K562 (cell line): ENCODE measurements at regions not wholly inside any gene's neighbourhood (a gene's known extent, or its start where the extent isn't known, plus 50 kb on each side); places are given as distances from the start of the nearest gene placed in this dataset.
A peak's percentile ranks its signal among the peaks of the same experiment; 100 is the strongest.

Experiments
- BRCA1 ChIP-seq, 2 experiments: fragments of 450-650 bp in 1 of 2; sonication (generic) in 1 of 2; formaldehyde crosslinking in 1 of 2; IDR thresholded peaks; 2 replicates each; pipeline versions ENCODE4 v1.5.0 to v1.6.1; 2017 to 2020; ENCODE audit warnings: mild to moderate bottlenecking in 1 of 2, missing genetic modification reagents in 1 of 2
- BRD9 ChIP-seq: fragments of 450-650 bp; IDR thresholded peaks from 2 replicates; pipeline ENCODE4 v1.6.1; 2018; ENCODE audit warnings: low read depth; ENCODE audit not compliant: partially characterized antibody
- ETS2 ChIP-seq: IDR thresholded peaks from 2 replicates; pipeline ENCODE4 v1.6.1; 2016; ENCODE audit warnings: borderline replicate concordance, missing genetic modification characterization, mild to moderate bottlenecking, moderate library complexity, missing compliant biosample characterization; ENCODE audit not compliant: poor library complexity, severe bottlenecking
- FOXK2 ChIP-seq, 2 experiments: fragments of 450-650 bp; IDR thresholded peaks in 1 of 2; conservative IDR thresholded peaks in 1 of 2; 2 replicates each; pipeline ENCODE4 v1.6.1; 2016; ENCODE audit warnings: low read depth in 2 of 2, mild to moderate bottlenecking in 1 of 2
- MEF2A ChIP-seq: IDR thresholded peaks from 2 replicates; pipeline ENCODE4 v1.6.1; 2011; ENCODE audit warnings: low read depth, mild to moderate bottlenecking, low read length, moderate library complexity; ENCODE audit not compliant: control insufficient read depth
- MLX ChIP-seq, 2 experiments: fragments of 450-650 bp in 1 of 2; sonication (generic) in 1 of 2; formaldehyde crosslinking; conservative IDR thresholded peaks; 2 replicates each; pipeline versions ENCODE4 v1.4.0 to v1.8.1; 2020 to 2022; ENCODE audit warnings: mild to moderate bottlenecking in 1 of 2, missing genetic modification reagents in 1 of 2
- NCOA2 ChIP-seq, 2 experiments: fragments of 450-650 bp; IDR thresholded peaks; 2 replicates each; pipeline ENCODE4 v1.6.1; 2018; ENCODE audit warnings: mild to moderate bottlenecking in 2 of 2, moderate library complexity in 1 of 2; ENCODE audit not compliant: partially characterized antibody in 2 of 2
- RHOXF2B ChIP-seq: fragments of 250-450 bp; sonication (Bioruptor Pico); conservative IDR thresholded peaks from 2 replicates; pipeline ENCODE4 v1.5.1; 2021
- STAG1 ChIP-seq: sonication (generic); formaldehyde crosslinking; IDR thresholded peaks from 2 replicates; pipeline ENCODE4 v1.5.0; 2020; ENCODE audit warnings: missing genetic modification reagents, borderline replicate concordance
- TBP ChIP-seq: optimal IDR thresholded peaks from 2 replicates; pipeline ENCODE3; 2011; ENCODE audit warnings: low read depth, low read length, improper control_type of control experiment
- TCFL5 ChIP-seq: fragments of 250-450 bp; sonication (Bioruptor Pico); conservative IDR thresholded peaks from 2 replicates; pipeline ENCODE4 v1.6.1; 2021; ENCODE audit warnings: mild to moderate bottlenecking, moderate library complexity, matching md5 sums
- YY1 ChIP-seq, 3 experiments: IDR thresholded peaks; 2 replicates each; pipeline ENCODE4 v1.6.1; 2011; ENCODE audit warnings: low read length in 2 of 3, mild to moderate bottlenecking in 2 of 3, moderate library complexity in 2 of 3, borderline replicate concordance in 1 of 3, control low read depth in 1 of 3, low read depth in 1 of 3; ENCODE audit not compliant: insufficient read depth in 3 of 3, insufficient replicate concordance in 2 of 3, control insufficient read depth in 1 of 3, insufficient read length in 1 of 3; ENCODE audit errors: extremely low read depth in 1 of 3
- ZFP1 ChIP-seq: fragments of 450-650 bp; formaldehyde crosslinking; IDR thresholded peaks from 2 replicates; pipeline ENCODE4 v1.4.0; 2020; ENCODE audit warnings: mild to moderate bottlenecking, mixed read lengths
- ZHX1 ChIP-seq: fragments of 150-350 bp; conservative IDR thresholded peaks from 2 replicates; pipeline ENCODE4 v1.6.1; 2014; ENCODE audit warnings: low read length
- ZKSCAN3 ChIP-seq: fragments of 250-450 bp; sonication (Bioruptor Pico); IDR thresholded peaks from 2 replicates; pipeline ENCODE4 v1.4.0; 2020
- ZNF589 ChIP-seq: fragments of 200-800 bp; sonication (Bioruptor generic); IDR thresholded peaks from 2 replicates; pipeline ENCODE4 v1.6.1; 2016; ENCODE audit warnings: low read depth, missing genetic modification characterization, missing compliant biosample characterization
- ZNF707 ChIP-seq: fragments of 250-450 bp; sonication (Bioruptor Pico); conservative IDR thresholded peaks from 2 replicates; pipeline ENCODE4 v1.8.0; 2022; ENCODE audit warnings: inconsistent platforms, mild to moderate bottlenecking, moderate library complexity
- ZNF778 ChIP-seq: fragments of 450-650 bp; formaldehyde crosslinking; IDR thresholded peaks from 2 replicates; pipeline ENCODE4 v1.4.0; 2020; ENCODE audit warnings: mild to moderate bottlenecking, moderate library complexity
- TF ChIP-seq, protein P1 (sequence below), 3 experiments: fragments of 200-800 bp in 1 of 3; fragments of 250-450 bp in 1 of 3; fragments of 450-650 bp in 1 of 3; sonication (Bioruptor Pico) in 1 of 3; sonication (Bioruptor generic) in 1 of 3; formaldehyde crosslinking in 1 of 3; IDR thresholded peaks; 2 replicates each; pipeline versions ENCODE4 v1.6.1 to v1.8.0; 2016 to 2022; ENCODE audit warnings: mild to moderate bottlenecking in 2 of 3, missing genetic modification characterization in 2 of 3, missing compliant biosample characterization in 1 of 3, moderate library complexity in 1 of 3

GRCh38 chr22:22069450-22070370 lies 87.1 kb upstream of the TOP3B start (continued):
- no peak for TF ChIP-seq BRD9
- TF ChIP-seq ZNF589 (CRISPR knock-in tag), result no peak
- no peak for TF ChIP-seq ETS2 (tag)
- no peak for TF ChIP-seq TCFL5 (CRISPR knock-in tag)
- no peak for TF ChIP-seq RHOXF2B (CRISPR knock-in tag)
- no peak for TF ChIP-seq ZNF707
- no peak for TF ChIP-seq ZFP1 (CRISPR knock-in tag)
- no peak for TF ChIP-seq ZHX1
- no peak for TF ChIP-seq YY1 (IDR thresholded peaks at IDR 0.05; ENCODE audit: borderline replicate concordance in 1 of 3, control insufficient read depth in 1 of 3, extremely low read depth in 1 of 3, insufficient read depth in 3 of 3, insufficient read length in 1 of 3, insufficient replicate concordance in 2 of 3, low read depth in 1 of 3, low read length in 2 of 3)
- TF ChIP-seq FOXK2 (conservative IDR thresholded peaks at IDR 0.05 in 1 of 2, IDR thresholded peaks at IDR 0.05 in 1 of 2; ENCODE audit: low read depth in 2 of 2), result no peak
- no peak for TF ChIP-seq ZKSCAN3
- TF ChIP-seq TBP, result peak; percentile 14
- TF ChIP-seq MLX (CRISPR knock-in tag; conservative IDR thresholded peaks at IDR 0.05), result no peak
- TF ChIP-seq MEF2A, result no peak
- TF ChIP-seq ZNF778 (CRISPR knock-in tag), result no peak
- TF ChIP-seq NCOA2 (IDR thresholded peaks at IDR 0.05; ENCODE audit: partially characterized antibody in 2 of 2), result no peak
- no peak for TF ChIP-seq BRCA1 (IDR thresholded peaks at IDR 0.05)
- TF ChIP-seq BRCA1 (CRISPR knock-in tag; IDR thresholded peaks at IDR 0.05), result no peak
- no peak; the same call in none of the 2 replicates for TF ChIP-seq STAG1 (CRISPR knock-in tag)
- TF ChIP-seq, protein P1, sequence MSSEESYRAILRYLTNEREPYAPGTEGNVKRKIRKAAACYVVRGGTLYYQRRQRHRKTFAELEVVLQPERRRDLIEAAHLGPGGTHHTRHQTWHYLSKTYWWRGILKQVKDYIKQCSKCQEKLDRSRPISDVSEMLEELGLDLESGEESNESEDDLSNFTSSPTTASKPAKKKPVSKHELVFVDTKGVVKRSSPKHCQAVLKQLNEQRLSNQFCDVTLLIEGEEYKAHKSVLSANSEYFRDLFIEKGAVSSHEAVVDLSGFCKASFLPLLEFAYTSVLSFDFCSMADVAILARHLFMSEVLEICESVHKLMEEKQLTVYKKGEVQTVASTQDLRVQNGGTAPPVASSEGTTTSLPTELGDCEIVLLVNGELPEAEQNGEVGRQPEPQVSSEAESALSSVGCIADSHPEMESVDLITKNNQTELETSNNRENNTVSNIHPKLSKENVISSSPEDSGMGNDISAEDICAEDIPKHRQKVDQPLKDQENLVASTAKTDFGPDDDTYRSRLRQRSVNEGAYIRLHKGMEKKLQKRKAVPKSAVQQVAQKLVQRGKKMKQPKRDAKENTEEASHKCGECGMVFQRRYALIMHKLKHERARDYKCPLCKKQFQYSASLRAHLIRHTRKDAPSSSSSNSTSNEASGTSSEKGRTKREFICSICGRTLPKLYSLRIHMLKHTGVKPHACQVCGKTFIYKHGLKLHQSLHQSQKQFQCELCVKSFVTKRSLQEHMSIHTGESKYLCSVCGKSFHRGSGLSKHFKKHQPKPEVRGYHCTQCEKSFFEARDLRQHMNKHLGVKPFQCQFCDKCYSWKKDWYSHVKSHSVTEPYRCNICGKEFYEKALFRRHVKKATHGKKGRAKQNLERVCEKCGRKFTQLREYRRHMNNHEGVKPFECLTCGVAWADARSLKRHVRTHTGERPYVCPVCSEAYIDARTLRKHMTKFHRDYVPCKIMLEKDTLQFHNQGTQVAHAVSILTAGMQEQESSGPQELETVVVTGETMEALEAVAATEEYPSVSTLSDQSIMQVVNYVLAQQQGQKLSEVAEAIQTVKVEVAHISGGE (CRISPR knock-in tag; IDR thresholded peaks at IDR 0.05), result no peak
